Nephron (organoid): ENCODE measurements at regions not wholly inside any gene's neighbourhood (a gene's known extent, or its start where the extent isn't known, plus 50 kb on each side); places are given as distances from the start of the nearest gene placed in this dataset.

Source experiments
- H3K27ac Mint-ChIP-seq, 3 experiments: 2 replicates each; pipeline ENCODE4 v1.8.0; 2020; ENCODE audit warnings: mixed read lengths in 3 of 3, mild to moderate bottlenecking in 2 of 3, moderate library complexity in 1 of 3
- H3K27me3 Mint-ChIP-seq: 2 replicates; pipeline ENCODE4 v1.8.0; 2021; ENCODE audit warnings: low read depth, mild to moderate bottlenecking, moderate library complexity, mixed read lengths
- H3K36me3 Mint-ChIP-seq: 2 replicates; pipeline ENCODE4 v1.8.0; 2020; ENCODE audit warnings: low read depth, mixed read lengths
- H3K4me1 Mint-ChIP-seq: 2 replicates; pipeline ENCODE4 v1.8.0; 2020; ENCODE audit warnings: mixed read lengths
- H3K4me3 Mint-ChIP-seq, 3 experiments: 2 replicates each; pipeline ENCODE4 v1.8.0; 2020; ENCODE audit warnings: mild to moderate bottlenecking in 3 of 3, mixed read lengths in 3 of 3, moderate library complexity in 2 of 3
- H3K9me3 Mint-ChIP-seq: 2 replicates; pipeline ENCODE4 v1.8.0; 2020; ENCODE audit warnings: mixed read lengths
- TF ChIP-seq, protein P1 (sequence below), 3 experiments: fragments of 200-600 bp; sonication (generic); IDR thresholded peaks; one replicate each; pipeline ENCODE4 v1.5.0; 2021; ENCODE audit warnings: antibody characterized with exemption in 3 of 3; ENCODE audit not compliant: unreplicated experiment in 3 of 3

DNA sequence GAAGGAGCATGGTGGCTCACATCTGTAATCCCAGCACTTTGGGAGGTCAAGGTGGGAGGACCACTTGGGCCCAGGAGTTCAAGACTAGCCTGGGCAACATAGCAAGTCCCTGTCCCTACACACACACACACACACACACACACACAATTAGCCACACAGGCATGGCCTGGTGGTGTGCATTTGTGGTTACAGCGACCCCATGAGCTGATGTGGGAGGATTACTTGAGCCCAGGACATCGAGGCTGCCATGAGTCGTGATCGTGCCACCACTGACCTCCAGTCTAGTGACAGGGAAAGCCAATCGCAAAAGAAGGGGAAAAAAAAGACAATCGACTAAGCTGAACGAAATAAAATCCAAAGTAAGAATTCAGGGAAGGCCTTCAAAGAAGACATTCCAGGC lies 67.9 kb downstream of the TBX3 start:
- Mint-ChIP-seq H3K4me1 (no peaks in the 10 kb centered on the region), H3K4me3 (no peak overlapping the region), H3K27ac (no peak overlapping the region), H3K27me3 (no peaks in the 10 kb centered on the region), H3K36me3 (no peaks in the 10 kb centered on the region), H3K9me3 (no peaks in the 10 kb centered on the region)
- TF ChIP-seq, protein P1, sequence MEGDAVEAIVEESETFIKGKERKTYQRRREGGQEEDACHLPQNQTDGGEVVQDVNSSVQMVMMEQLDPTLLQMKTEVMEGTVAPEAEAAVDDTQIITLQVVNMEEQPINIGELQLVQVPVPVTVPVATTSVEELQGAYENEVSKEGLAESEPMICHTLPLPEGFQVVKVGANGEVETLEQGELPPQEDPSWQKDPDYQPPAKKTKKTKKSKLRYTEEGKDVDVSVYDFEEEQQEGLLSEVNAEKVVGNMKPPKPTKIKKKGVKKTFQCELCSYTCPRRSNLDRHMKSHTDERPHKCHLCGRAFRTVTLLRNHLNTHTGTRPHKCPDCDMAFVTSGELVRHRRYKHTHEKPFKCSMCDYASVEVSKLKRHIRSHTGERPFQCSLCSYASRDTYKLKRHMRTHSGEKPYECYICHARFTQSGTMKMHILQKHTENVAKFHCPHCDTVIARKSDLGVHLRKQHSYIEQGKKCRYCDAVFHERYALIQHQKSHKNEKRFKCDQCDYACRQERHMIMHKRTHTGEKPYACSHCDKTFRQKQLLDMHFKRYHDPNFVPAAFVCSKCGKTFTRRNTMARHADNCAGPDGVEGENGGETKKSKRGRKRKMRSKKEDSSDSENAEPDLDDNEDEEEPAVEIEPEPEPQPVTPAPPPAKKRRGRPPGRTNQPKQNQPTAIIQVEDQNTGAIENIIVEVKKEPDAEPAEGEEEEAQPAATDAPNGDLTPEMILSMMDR (IDR thresholded peaks at IDR 0.05; ENCODE audit: unreplicated experiment in 3 of 3): no peak

DNA sequence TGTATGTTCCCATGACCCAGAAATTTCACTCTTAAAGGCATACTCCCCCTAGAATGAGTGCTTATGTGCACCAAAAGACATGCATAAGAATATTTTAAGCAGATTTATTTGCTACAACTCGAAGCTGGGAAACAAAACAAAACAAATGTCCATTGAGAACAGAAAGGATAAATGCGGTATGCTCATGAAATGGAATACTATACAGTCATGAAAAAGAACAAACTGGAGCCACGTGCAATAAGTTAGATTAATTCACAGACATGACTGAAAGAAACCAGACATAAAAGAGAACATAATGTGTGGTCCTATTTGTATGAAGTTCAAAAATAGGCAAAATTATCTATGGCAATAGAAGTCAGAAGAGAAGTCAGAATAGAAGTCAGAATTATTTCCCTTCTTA lies 69.9 kb downstream of the TBX3 start:
- Mint-ChIP-seq H3K4me1 (no peaks in the 10 kb centered on the region), H3K27ac (no peak overlapping the region), H3K4me3 (no peak overlapping the region), H3K9me3 (no peaks in the 10 kb centered on the region), H3K27me3 (peaks cover 6% of the 10 kb centered on the region), H3K36me3 (no peaks in the 10 kb centered on the region)
- TF ChIP-seq, protein P1 (IDR thresholded peaks at IDR 0.05; ENCODE audit: unreplicated experiment in 3 of 3): no peak

DNA sequence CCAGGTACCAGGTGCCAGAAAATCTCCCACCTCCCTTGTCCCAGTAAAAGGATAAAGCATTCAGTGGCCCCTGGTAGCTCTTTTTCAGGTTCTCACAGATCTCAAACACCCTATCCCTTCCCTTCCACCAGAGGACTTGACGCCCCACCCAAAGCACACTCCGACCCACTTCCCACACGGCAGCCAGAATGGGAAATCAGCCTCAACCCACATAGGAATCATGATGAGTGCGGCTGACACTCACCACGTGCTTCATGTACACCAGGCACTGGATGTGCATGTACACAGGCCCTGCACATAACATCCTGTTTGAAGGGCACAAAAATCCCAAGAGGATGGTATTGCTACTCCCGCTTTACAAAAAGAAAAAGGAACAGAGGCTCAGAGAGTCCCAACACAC lies 71.9 kb downstream of the TBX3 start:
- Mint-ChIP-seq H3K36me3 (no peaks in the 10 kb centered on the region), H3K9me3 (no peaks in the 10 kb centered on the region), H3K4me1 (no peaks in the 10 kb centered on the region), H3K4me3 (no peak overlapping the region), H3K27ac (peak overlapping the region in 1 of 3 experiments; percentile 20), H3K27me3 (peaks cover 6% of the 10 kb centered on the region)
- TF ChIP-seq, protein P1 (IDR thresholded peaks at IDR 0.05; ENCODE audit: unreplicated experiment in 3 of 3): no peak

DNA sequence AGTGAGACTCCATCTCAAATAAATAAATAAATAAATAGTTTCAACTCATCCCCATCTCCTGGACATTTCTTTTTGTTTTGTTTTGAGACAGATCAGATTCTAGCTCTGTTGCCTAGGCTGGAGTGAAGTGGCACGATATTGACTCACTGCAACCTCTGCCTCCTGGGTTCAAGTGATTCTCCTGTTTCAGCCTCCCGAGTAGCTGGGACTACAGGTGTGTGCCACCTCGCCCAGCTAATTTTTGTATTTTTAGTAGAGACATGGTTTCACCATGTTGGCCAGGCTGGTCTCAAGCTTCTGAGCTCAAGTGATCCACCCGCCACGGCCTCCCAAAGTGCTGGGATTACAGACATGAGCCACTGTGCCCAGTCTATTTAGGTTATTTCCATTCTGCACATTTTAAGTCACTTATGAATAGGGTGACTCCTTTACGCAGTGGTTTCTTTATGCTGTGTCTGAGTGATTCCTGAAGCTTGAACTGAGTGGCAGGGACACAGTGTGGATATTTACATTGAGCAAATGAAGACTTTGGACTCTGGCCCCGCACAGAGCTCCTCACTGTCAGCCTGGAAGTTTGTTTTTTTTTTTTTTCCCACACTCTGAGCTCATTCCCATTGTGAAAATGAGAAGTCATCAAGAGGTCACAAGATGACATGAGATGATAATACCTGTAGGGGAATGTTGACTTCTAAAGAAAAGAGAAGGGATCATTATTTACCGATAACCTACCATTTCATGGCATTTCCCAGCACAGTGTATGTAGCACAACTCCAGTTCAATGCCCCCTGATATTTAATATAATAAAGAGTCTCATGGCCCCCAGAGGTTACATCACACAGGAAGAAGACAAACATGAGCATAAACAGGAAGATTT lies 72.6 kb downstream of the TBX3 start:
- Mint-ChIP-seq H3K9me3 (no peaks in the 10 kb centered on the region), H3K27ac (peak overlapping the region in 1 of 3 experiments; percentile 20), H3K4me3 (no peak overlapping the region), H3K27me3 (peaks cover 6% of the 10 kb centered on the region), H3K4me1 (no peaks in the 10 kb centered on the region), H3K36me3 (no peaks in the 10 kb centered on the region)
- TF ChIP-seq, protein P1 (IDR thresholded peaks at IDR 0.05; ENCODE audit: unreplicated experiment in 3 of 3): no peak

DNA sequence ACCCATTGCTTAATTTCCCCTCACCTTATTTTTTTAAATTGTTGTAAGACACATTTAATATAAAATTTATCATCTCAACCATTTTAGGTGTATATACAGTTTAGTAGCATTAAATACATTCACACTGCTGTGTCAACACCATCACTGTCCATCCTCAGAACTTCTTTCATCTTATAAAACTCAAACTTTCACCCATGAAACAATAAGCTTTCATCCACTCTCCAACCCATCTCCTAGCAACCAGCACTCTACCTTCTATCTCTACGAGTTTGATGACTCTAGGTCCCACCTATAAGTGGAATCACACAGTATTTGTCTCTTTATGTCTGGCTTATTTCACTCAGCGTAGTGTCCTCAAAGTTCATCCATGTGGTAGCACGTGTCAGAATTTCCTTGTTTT lies 75.5 kb downstream of the TBX3 start:
- no peaks in the 10 kb centered on the region for H3K36me3 Mint-ChIP-seq
- H3K27ac Mint-ChIP-seq: no peak overlapping the region
- TF ChIP-seq, protein P1 (IDR thresholded peaks at IDR 0.05; ENCODE audit: unreplicated experiment in 3 of 3): no peak
- no peak overlapping the region for H3K4me3 Mint-ChIP-seq
- peaks cover 10% of the 10 kb centered on the region for H3K27me3 Mint-ChIP-seq
- no peaks in the 10 kb centered on the region for H3K4me1 Mint-ChIP-seq
- H3K9me3 Mint-ChIP-seq: no peaks in the 10 kb centered on the region

DNA sequence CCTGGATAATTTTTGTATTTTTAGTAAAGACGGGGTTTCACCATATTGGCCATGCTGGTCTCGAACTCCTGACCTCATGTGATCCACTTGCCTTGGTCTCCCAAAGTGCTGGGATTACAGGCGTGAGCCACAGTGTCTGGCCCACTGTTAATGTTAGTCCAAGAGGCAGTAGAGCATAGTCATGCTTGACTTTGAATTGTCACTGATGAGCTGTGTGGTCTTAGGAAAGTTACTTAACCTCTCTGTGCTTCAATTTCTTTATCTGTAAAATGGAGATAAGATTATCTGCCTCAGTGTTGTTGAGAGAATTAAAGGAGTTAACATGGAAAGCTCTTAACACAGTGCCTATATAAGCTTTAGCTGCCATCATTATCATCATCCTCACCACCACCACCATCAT lies 78.1 kb downstream of the TBX3 start:
- TF ChIP-seq, protein P1 (IDR thresholded peaks at IDR 0.05; ENCODE audit: unreplicated experiment in 3 of 3): no peak
- Mint-ChIP-seq H3K36me3 (no peaks in the 10 kb centered on the region), H3K27ac (no peak overlapping the region), H3K4me1 (no peaks in the 10 kb centered on the region), H3K4me3 (no peak overlapping the region), H3K9me3 (peaks cover 6% of the 10 kb centered on the region), H3K27me3 (peaks cover 14% of the 10 kb centered on the region)
